Rectal smooth muscle tissue (tissue), 1 donor: ENCODE measurements at regions not wholly inside any gene's neighbourhood (a gene's known extent, or its start where the extent isn't known, plus 50 kb on each side); places are given as distances from the start of the nearest gene placed in this dataset.

Source experiments
- H3K27ac ChIP-seq: one replicate; pipeline ENCODE4 v1.7.0; 2013; ENCODE audit warnings: low read depth, low read length, inconsistent platforms
- H3K27me3 ChIP-seq: one replicate; pipeline ENCODE4 v1.7.0; 2013; ENCODE audit warnings: low read length; ENCODE audit not compliant: control insufficient read depth, insufficient read depth
- H3K36me3 ChIP-seq: one replicate; pipeline ENCODE4 v1.7.0; 2013; ENCODE audit warnings: low read length; ENCODE audit not compliant: control insufficient read depth, insufficient read depth
- H3K4me1 ChIP-seq: one replicate; pipeline ENCODE4 v1.7.0; 2013; ENCODE audit warnings: low read length; ENCODE audit not compliant: control insufficient read depth, insufficient read depth
- H3K4me3 ChIP-seq: one replicate; pipeline ENCODE4 v1.7.0; 2013; ENCODE audit warnings: low read length
- H3K9ac ChIP-seq: one replicate; pipeline ENCODE4 v1.7.0; 2013; ENCODE audit warnings: low read length

DNA sequence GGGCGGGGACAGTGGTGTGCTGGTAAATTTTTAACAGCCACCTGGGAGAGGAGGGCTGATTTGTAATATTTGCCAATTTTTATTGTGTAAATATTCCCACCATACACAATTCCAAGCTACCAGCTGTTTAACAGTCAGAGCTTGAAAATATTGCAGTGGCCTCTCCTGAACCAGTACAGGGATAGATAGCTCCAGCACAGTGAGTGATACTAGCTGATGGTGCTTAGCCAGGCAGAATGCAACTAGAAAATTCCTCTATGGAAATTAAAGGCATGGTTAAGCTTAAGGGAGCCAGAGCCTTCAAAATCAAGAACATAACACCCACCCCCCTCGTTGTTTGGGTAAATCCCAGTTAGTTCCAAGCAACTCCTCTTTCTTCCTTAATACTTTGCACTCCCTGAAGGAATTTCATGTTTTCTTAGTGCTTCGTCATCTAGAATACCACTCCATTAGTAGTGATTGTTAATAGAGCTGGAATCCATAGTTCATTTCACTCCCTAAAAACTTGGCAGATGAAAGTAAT lies 96.6 kb downstream of the CYB561 start:
- Histone ChIP-seq H3K9ac (no peak overlapping the region), H3K4me3 (no peak overlapping the region), H3K27me3 (no peaks in the 10 kb centered on the region), H3K36me3 (no peaks in the 10 kb centered on the region), H3K27ac (no peak overlapping the region), H3K4me1 (no peaks in the 10 kb centered on the region)

DNA sequence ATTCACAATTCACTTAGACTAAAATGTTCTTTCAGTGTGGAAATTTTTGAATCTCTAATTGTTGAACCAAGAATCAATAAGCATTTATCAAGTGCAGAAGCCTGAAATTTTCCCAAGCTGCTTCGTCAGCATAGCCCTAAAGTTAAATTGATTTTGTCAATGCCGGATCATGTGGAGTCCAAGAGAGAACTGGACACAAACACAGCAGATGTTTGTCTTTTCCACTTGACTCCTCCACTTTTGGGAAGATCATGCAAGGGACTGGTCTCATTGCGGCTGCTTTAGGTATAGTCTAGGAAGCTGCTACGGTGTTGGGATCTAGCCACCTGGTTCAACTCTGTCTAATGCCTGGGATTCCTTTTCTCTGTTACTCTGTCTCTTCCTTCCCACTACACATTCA lies 95.7 kb downstream of the CYB561 start:
- Histone ChIP-seq H3K9ac (no peak overlapping the region), H3K4me3 (no peak overlapping the region), H3K27ac (no peak overlapping the region), H3K27me3 (no peaks in the 10 kb centered on the region), H3K36me3 (no peaks in the 10 kb centered on the region), H3K4me1 (no peaks in the 10 kb centered on the region)

DNA sequence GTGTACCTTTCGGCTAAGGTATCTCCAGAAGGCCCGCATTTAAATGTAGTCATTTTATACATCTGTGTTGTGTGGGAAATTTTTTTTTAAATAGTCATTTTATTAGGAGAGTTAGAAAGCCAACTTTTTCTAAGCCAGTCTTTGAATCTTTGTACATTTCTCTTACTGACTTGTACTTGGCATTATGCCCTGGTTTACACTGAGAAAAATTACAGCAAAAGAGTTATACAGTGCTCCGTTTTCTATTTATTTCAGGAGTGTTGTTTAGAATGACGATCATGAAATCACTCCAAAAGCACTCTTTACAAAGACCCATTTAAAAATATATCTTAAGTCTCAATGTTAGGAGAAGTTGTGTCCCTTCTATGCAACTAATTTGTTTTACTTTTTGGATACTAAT lies 91.8 kb downstream of the CYB561 start:
- no peak overlapping the region for H3K4me3 ChIP-seq
- H3K27ac ChIP-seq, result no peak overlapping the region
- H3K36me3 ChIP-seq, result no peaks in the 10 kb centered on the region
- H3K9ac ChIP-seq, result no peak overlapping the region
- no peaks in the 10 kb centered on the region for H3K4me1 ChIP-seq
- no peaks in the 10 kb centered on the region for H3K27me3 ChIP-seq

DNA sequence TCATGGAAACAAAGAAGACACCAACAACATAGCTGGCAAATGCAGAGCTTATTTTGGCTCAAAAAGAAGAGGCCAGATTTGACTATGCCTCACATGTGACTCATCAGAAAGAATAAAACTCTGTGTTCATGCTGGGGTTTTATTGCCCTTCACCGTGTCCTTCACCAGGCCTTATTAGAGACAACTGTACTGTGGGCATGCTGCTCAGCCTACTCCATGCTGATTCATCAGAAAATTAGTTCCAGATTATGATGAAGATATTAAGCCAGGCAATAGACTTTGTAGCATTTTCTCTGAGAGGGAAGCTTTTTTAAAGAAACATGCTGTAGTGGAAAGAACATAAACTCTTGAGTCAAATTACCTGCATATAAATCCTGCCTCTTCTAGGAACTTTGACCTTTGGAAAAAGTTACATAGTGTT lies 89.8 kb downstream of the CYB561 start:
- Histone ChIP-seq H3K4me3 (no peak overlapping the region), H3K4me1 (no peaks in the 10 kb centered on the region), H3K27ac (no peak overlapping the region), H3K36me3 (no peaks in the 10 kb centered on the region), H3K9ac (no peak overlapping the region), H3K27me3 (no peaks in the 10 kb centered on the region)

DNA sequence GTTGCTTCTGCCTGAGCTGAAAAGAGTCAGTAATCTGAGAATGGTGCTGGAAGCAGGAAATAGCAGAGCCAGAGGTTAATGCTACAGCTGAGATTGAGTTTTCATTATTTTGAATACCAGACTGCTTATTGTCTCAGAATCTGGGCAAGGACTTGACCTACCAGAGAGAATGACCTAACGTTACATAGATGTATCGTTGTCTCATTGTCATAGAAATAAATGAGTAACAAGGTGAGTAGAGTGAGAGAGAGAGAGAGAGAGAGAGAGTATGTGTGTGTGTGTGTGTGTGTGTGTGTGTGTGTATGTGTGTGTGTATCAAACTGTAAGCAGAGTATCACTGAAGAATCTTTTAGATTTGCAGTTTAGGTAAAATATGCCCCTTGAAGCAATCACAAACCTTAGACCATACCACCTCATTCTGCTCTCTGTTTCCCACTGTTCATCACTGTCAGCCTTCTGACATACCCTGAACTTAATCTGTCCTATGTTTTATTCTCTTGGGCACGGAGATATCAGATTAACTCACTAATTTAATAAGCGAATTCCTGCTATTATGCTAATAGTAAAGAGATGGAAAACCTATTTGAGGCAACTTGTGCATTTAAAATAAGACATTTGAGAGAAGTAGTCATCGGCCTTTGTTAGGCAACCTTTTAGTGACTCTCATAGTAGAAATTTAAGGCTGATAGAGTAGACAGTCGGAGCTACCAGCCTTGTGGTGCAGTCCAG lies 87.8 kb downstream of the CYB561 start:
- H3K4me1 ChIP-seq, result no peaks in the 10 kb centered on the region
- no peaks in the 10 kb centered on the region for H3K27me3 ChIP-seq
- H3K9ac ChIP-seq, result no peak overlapping the region
- no peak overlapping the region for H3K4me3 ChIP-seq
- no peaks in the 10 kb centered on the region for H3K36me3 ChIP-seq
- H3K27ac ChIP-seq, result no peak overlapping the region

DNA sequence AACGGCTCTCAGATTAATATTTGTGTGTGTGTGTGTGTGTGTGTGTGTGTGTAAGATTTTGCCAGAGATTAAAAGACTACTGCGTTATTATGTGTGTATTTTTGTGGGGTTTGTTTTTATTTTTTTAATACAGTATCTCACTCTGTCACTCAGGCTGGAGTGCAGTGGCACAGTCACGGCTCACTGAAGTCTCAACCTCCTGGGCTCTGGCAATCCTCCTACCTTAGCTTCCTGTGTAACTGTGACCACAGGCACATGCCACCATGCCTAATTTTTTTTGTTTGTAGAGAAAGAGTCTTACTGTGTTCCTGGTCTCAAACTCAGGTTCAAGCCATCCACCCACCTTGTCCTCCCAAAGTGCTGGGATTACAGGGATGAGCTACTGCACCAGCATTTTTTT lies 87.2 kb downstream of the CYB561 start:
- H3K36me3 ChIP-seq, result no peaks in the 10 kb centered on the region

DNA sequence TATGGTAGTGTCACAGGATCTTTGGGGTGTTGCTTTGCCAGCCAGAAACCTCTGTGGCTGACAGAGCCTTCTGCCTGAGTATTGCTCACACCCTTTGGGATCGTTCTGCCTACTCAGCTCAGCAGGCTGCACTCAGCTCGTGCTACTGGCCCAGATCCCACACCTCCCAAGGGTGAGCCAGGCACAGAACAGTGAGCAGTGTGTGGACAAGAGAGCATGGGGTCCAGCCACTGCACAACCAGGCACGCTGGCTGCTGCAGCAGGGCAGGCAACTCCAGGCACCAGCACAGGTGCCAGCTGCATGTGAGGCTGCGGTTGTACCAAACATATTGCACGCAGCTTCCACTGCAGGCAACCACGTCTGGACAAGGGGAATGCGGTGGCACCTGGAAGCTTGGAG lies 84.9 kb downstream of the CYB561 start:
- H3K27ac ChIP-seq, result no peak overlapping the region
- H3K9ac ChIP-seq, result no peak overlapping the region
- H3K4me1 ChIP-seq, result peaks cover 3% of the 10 kb centered on the region
- H3K4me3 ChIP-seq, result no peak overlapping the region
- H3K36me3 ChIP-seq, result no peaks in the 10 kb centered on the region
- no peaks in the 10 kb centered on the region for H3K27me3 ChIP-seq

More for the DNA sequence above, 87.2 kb downstream of the CYB561 start:
- no peaks in the 10 kb centered on the region for H3K27me3 ChIP-seq
- no peak overlapping the region for H3K9ac ChIP-seq
- H3K4me1 ChIP-seq, result no peaks in the 10 kb centered on the region
- no peak overlapping the region for H3K4me3 ChIP-seq
- no peak overlapping the region for H3K27ac ChIP-seq

DNA sequence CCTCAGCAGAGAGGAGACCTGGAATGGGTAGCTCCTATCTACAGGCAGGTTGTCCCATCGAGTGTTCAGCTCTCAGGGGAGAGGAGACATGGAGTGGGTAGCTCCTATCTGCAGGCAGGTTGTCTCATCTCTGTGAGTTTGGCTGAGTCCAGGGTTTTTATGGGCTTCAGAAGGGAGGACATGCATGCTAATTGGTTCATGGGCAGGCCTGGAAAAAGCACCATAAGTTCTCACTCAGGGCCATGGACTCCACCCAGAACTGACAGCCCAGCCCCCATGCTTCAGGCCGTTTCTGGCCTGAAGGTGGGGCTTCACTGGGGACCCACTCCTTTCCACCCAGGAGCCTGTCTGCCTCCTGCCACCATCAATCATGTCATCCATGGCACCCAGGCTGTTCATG lies 84.0 kb downstream of the CYB561 start:
- no peaks in the 10 kb centered on the region for H3K36me3 ChIP-seq

DNA sequence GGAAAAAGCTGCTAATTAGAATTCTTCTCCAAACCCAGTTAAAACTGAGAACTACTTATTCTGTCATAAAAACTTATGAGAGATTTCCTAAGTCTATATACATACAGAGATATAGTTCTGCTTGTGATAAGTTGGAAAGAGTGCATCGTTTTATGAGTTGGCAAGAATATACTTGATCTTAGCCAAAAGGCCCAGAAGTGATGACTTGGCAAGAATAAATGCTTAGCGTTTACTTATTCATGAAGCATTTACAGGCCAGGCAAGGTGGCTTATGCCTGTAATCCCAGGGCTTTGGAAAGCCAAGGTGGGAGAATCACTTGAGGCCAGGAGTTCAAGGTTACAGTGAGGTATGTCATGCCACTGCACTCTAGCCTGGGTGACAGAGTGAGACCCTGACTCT lies 81.7 kb downstream of the CYB561 start:
- Histone ChIP-seq H3K4me3 (no peak overlapping the region), H3K36me3 (no peaks in the 10 kb centered on the region), H3K27ac (no peak overlapping the region), H3K4me1 (peaks cover 3% of the 10 kb centered on the region), H3K9ac (no peak overlapping the region), H3K27me3 (no peaks in the 10 kb centered on the region)

More for the DNA sequence above, 84.0 kb downstream of the CYB561 start:
- Histone ChIP-seq H3K4me1 (peaks cover 3% of the 10 kb centered on the region), H3K27me3 (no peaks in the 10 kb centered on the region), H3K27ac (no peak overlapping the region), H3K9ac (no peak overlapping the region), H3K4me3 (no peak overlapping the region)

DNA sequence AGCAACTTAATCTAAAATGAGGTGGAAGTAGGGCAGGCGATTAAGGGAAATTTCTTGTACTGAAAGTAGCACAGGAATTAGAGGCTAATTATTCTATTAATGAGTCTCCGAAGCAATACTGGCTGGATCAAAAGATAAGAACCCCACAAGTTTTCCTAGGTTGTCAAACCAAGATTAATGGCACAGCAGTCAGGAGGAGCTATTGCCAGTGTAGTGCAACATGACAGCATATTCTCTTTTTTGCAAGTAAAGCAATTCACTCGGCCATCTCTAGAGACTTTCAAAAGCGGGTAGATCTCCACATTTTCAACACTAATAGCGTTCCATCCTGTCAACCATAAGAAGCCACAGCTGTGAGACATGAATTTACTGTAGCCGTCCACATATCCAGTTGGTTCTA lies 81.2 kb downstream of the CYB561 start:
- Histone ChIP-seq H3K27me3 (no peaks in the 10 kb centered on the region), H3K36me3 (no peaks in the 10 kb centered on the region), H3K4me3 (no peak overlapping the region), H3K4me1 (peaks cover 3% of the 10 kb centered on the region), H3K27ac (no peak overlapping the region), H3K9ac (no peak overlapping the region)

DNA sequence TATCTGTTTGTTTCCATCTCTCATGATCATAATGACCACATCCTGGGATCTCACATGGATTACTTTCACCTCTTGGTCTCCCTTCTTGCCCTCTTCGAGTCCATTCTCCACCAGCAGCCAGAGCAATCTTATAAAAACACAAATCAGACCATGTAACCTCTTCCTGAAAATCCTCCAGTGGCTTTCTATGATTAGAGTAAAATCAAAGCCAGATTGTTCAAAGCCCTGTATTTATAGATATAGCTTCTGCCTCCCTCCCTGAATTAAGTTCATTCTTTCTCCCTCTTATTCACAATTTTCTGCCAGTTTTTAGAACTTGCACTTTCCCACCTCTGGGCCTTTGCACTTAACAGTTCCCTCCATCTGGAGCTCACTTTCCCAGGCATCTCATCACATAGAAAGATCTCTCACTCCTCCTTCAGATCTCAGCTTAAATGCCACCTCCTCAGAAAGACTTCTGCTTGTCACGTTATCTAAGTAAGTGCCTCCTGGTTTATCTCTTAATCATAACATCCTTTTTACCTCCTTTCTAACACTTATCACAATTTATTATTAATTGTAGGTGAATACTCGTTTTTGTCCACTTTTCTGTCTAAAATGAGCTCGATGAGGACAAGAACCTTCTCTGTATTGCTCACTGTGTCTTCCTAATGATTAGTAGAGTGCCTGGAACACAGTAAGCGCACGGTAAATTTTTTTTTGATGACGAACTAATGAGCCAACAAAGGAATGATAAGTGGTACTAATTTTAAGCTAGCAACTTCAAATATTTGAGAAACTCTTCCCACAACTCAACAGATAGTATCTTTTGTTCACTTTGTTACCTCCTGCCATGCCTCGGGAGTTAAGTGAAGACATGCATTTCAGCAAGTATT lies 80.5 kb downstream of the CYB561 start:
- Histone ChIP-seq H3K36me3 (no peaks in the 10 kb centered on the region), H3K27me3 (no peaks in the 10 kb centered on the region), H3K27ac (no peak overlapping the region), H3K4me1 (peaks cover 3% of the 10 kb centered on the region), H3K4me3 (no peak overlapping the region), H3K9ac (no peak overlapping the region)

DNA sequence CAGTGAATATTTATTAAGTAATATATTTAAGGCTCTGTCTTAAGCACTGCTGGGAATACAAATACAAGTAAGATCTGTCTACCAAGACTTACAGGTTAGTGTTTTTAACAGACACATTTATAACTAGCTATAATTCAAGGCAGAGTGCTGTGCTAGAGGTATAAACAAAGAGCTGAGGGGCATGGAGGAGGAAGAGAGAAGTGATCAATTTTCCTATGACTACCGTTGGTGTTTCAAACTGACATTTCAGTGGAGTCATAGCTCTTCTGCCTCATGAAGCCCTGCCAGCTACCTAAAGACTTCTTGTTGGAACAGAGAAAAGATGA lies 79.9 kb downstream of the CYB561 start:
- no peak overlapping the region for H3K9ac ChIP-seq
- H3K4me3 ChIP-seq, result no peak overlapping the region
- peaks cover 3% of the 10 kb centered on the region for H3K4me1 ChIP-seq
- no peaks in the 10 kb centered on the region for H3K27me3 ChIP-seq
- no peaks in the 10 kb centered on the region for H3K36me3 ChIP-seq
- H3K27ac ChIP-seq, result no peak overlapping the region
